Keratinocyte (primary cell): ENCODE measurements at regions not wholly inside any gene's neighbourhood (a gene's known extent, or its start where the extent isn't known, plus 50 kb on each side); places are given as distances from the start of the nearest gene placed in this dataset.

Experiments
- DNase-seq: peaks from one replicate; pipeline ENCODE4 v3.0.0-alpha.2; 2011; ENCODE audit warnings: low read depth, missing footprints, low spot score
- FAIRE-seq: peaks from 2 replicates; lab custom pipeline; 2011; peaks lifted over from hg19 to GRCh38; lab: Jason Lieb, UNC
- H2AFZ ChIP-seq: 2 replicates; pipeline ENCODE4 v1.6.0; 2012; ENCODE audit warnings: low read length, control low read depth, inconsistent platforms; ENCODE audit not compliant: control insufficient read depth
- H3K27ac ChIP-seq: 2 replicates; pipeline ENCODE4 v1.5.1; 2011; ENCODE audit warnings: low read length; ENCODE audit not compliant: control insufficient read depth, insufficient read depth
- H3K27me3 ChIP-seq: 3 replicates; pipeline ENCODE4 v1.6.0; 2011; ENCODE audit warnings: low read length; ENCODE audit not compliant: control insufficient read depth, insufficient read depth; ENCODE audit errors: extremely low read depth
- H3K36me3 ChIP-seq, 2 experiments: 2 replicates in 1 of 2; 3 replicates in 1 of 2; pipeline ENCODE4 v1.5.1; 2011; ENCODE audit warnings: low read length in 2 of 2, mild to moderate bottlenecking in 1 of 2; ENCODE audit not compliant: control insufficient read depth in 2 of 2, insufficient read depth in 2 of 2; ENCODE audit errors: extremely low read depth in 1 of 2
- H3K4me1 ChIP-seq: 3 replicates; pipeline ENCODE4 v1.5.1; 2011; ENCODE audit warnings: low read length; ENCODE audit not compliant: control insufficient read depth, insufficient read depth; ENCODE audit errors: extremely low read depth
- H3K4me2 ChIP-seq: 3 replicates; pipeline ENCODE4 v1.6.0; 2011; ENCODE audit warnings: low read depth, low read length; ENCODE audit not compliant: control insufficient read depth, insufficient read depth; ENCODE audit errors: extremely low read depth
- H3K4me3 ChIP-seq, 3 experiments: fragments of 200-600 bp in 1 of 3; sonication (generic) in 1 of 3; 2 replicates in 2 of 3; 3 replicates in 1 of 3; pipeline ENCODE4 v1.5.1; 2011 to 2016; ENCODE audit warnings: low read length in 3 of 3, mild to moderate bottlenecking in 3 of 3, control low read depth in 2 of 3, inconsistent platforms in 1 of 3, low read depth in 1 of 3, mixed read lengths in 1 of 3, mixed run types in 1 of 3, moderate library complexity in 1 of 3; ENCODE audit not compliant: control insufficient read depth in 2 of 3, insufficient read depth in 2 of 3; ENCODE audit errors: extremely low read depth in 1 of 3
- H3K79me2 ChIP-seq: 2 replicates; pipeline ENCODE4 v1.6.0; 2012; ENCODE audit warnings: low read length; ENCODE audit not compliant: control insufficient read depth, insufficient read depth
- H3K9ac ChIP-seq: 3 replicates; pipeline ENCODE4 v1.6.0; 2011; ENCODE audit warnings: low read length; ENCODE audit not compliant: control insufficient read depth, insufficient read depth; ENCODE audit errors: extremely low read depth
- H3K9me1 ChIP-seq: 3 replicates; pipeline ENCODE4 v1.6.0; 2011; ENCODE audit warnings: low read length; ENCODE audit not compliant: control insufficient read depth, insufficient read depth; ENCODE audit errors: extremely low read depth
- H3K9me3 ChIP-seq: 2 replicates; pipeline ENCODE4 v1.5.1; 2012; ENCODE audit warnings: low read depth, low read length; ENCODE audit not compliant: control insufficient read depth
- H4K20me1 ChIP-seq: 3 replicates; pipeline ENCODE4 v1.6.0; 2011; ENCODE audit warnings: low read length; ENCODE audit not compliant: control insufficient read depth, insufficient read depth; ENCODE audit errors: extremely low read depth
- CTCF ChIP-seq, 3 experiments: IDR thresholded peaks in 1 of 3; conservative IDR thresholded peaks in 1 of 3; optimal IDR thresholded peaks in 1 of 3; 2 replicates in 2 of 3; 3 replicates in 1 of 3; pipeline versions ENCODE3 to v1.5.1; 2011; ENCODE audit warnings: low read length in 3 of 3, mild to moderate bottlenecking in 3 of 3, moderate library complexity in 2 of 3, control low read depth in 1 of 3, inconsistent platforms in 1 of 3; ENCODE audit not compliant: insufficient read depth in 2 of 3; ENCODE audit errors: extremely low read depth in 1 of 3
- EZH2 ChIP-seq: IDR thresholded peaks from one replicate; pipeline ENCODE4 v1.6.1; 2012; ENCODE audit warnings: inconsistent platforms, mild to moderate bottlenecking, low read length, moderate library complexity
- dilution Hi-C: fragments of 300-500 bp; cut with MboI; formaldehyde crosslinking; loops from one replicate; pipeline ENCODE4 v1.7.0; 2020; ENCODE audit warnings: low sequenced_read_pairs; ENCODE audit not compliant: extremely low pct_ligation_motif_present

- TF ChIP-seq EZH2 (no peak), CTCF (optimal IDR thresholded peaks at IDR 0.05 in 1 of 3, IDR thresholded peaks at IDR 0.05 in 1 of 3, conservative IDR thresholded peaks at IDR 0.05 in 1 of 3; ENCODE audit: extremely low read depth in 1 of 3, insufficient read depth in 2 of 3, low read length in 3 of 3) (no peak)
- FAIRE-seq (no peak), DNase-seq (no peak)
- H3K79me2 ChIP-seq = no peaks in the 10 kb centered on the region
- H3K4me2 ChIP-seq = no peak overlapping the region
- H3K36me3 ChIP-seq = no peaks in the 10 kb centered on the region
- H3K27ac ChIP-seq = no peak overlapping the region
- dilution Hi-C loops = no loop called here
- H2AFZ ChIP-seq = no peak overlapping the region
- no peak overlapping the region for H3K4me3 ChIP-seq
- no peak overlapping the region for H3K9ac ChIP-seq
- H4K20me1 ChIP-seq = no peaks in the 10 kb centered on the region
- no peaks in the 10 kb centered on the region for H3K9me3 ChIP-seq
- no peaks in the 10 kb centered on the region for H3K4me1 ChIP-seq
- no peaks in the 10 kb centered on the region for H3K9me1 ChIP-seq
- no peaks in the 10 kb centered on the region for H3K27me3 ChIP-seq
These were observed 139.9 kb downstream of the TDRD15 start for GRCh38 chr2:21263622-21264021.

GRCh38 chr2:21265752-21266151, 142.0 kb downstream of the TDRD15 start:
- no peak for DNase-seq
- dilution Hi-C loops = no loop called here

More at GRCh38 chr2:21265752-21266151, 142.0 kb downstream of the TDRD15 start:
- Histone ChIP-seq H3K9me1 (no peaks in the 10 kb centered on the region), H3K4me3 (no peak overlapping the region), H4K20me1 (no peaks in the 10 kb centered on the region), H2AFZ (no peak overlapping the region), H3K79me2 (no peaks in the 10 kb centered on the region), H3K4me1 (no peaks in the 10 kb centered on the region), H3K9me3 (no peaks in the 10 kb centered on the region), H3K9ac (no peak overlapping the region), H3K4me2 (no peak overlapping the region), H3K36me3 (no peaks in the 10 kb centered on the region), H3K27me3 (no peaks in the 10 kb centered on the region), H3K27ac (no peak overlapping the region)
- TF ChIP-seq EZH2 (no peak), CTCF (optimal IDR thresholded peaks at IDR 0.05 in 1 of 3, IDR thresholded peaks at IDR 0.05 in 1 of 3, conservative IDR thresholded peaks at IDR 0.05 in 1 of 3; ENCODE audit: extremely low read depth in 1 of 3, insufficient read depth in 2 of 3, low read length in 3 of 3) (no peak)
- no peak for FAIRE-seq
